CD4-positive, alpha-beta T cell treated with Interferon alpha-2 for 1 hour (primary cell): ENCODE measurements at regions not wholly inside any gene's neighbourhood (a gene's known extent, or its start where the extent isn't known, plus 50 kb on each side); places are given as distances from the start of the nearest gene placed in this dataset.
A peak's percentile ranks its signal among the peaks of the same experiment; 100 is the strongest.

Source experiments
- DNase-seq, 2 donors: peaks; one replicate each; pipeline ENCODE4 v3.0.0-alpha.2; 2020 to 2022

DNA sequence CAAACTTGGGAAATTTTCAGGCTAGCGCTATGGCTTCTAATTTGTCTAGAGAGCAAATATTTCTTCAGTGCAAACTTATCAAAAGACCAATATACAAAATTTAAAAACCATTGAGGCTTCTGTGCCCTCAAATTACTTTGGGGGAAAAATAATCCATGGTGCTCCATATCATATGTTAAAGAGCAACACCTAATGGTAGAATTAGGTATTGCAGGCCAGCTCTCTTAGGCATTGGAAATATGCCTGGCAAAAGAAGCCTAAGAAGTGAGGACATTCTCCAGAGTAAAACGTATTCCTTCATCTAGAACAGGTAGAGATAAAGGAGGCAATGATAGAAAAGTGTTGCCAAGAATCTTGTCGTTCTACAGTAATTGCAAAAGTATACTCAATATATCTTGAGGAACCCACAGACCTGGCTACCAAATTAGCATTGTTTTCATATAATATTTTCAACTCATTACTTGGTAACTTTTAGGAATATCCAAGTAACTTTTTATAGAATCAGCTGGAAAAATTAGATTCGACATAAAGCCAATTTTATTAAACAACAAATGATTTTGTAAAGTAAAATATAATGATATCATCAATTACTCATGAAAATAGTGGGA is 401.1 kb downstream of the BCL11A start:
- peak in 1 of 2 donors; percentile 27 for DNase-seq

DNA sequence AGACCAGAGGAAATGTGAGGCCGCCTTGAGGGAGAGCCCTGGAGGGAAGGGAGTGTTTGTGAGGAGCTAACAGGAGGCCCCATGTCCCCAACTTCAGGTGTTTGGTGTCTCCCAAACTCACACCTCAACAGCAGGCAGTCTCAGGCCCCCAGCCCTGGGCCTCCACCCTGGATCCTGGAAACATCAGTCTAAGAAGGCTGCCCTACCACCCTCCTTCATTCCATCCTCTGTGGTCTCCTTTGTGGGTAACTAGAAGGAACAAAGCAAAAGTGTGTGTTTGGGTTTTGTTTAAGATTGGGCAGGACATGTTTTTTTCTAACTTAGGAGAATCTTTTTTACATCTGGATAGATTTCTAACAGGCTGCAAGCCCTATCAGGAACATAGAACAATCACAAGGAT is 404.3 kb downstream of the BCL11A start:
- no peak for DNase-seq

DNA sequence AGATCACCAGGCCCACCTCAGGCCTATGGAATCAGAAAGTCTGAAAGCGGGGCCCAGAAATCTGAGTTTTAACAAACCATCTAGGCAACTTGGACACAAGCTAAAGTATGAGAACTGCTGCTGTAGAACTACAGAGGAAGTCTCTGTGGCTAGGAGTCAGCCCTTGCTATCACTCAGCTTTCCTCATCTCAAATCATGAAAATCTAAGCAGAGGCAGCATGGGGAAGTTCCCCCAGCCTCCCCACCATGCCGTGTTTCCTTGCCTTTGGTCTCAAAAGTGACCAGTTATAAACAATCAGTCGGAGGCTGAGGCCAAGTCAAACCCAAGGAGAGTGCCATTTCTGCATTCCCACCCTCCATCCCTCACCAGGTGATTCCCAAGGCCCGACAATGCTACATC is 404.7 kb downstream of the BCL11A start:
- DNase-seq: no peak

DNA sequence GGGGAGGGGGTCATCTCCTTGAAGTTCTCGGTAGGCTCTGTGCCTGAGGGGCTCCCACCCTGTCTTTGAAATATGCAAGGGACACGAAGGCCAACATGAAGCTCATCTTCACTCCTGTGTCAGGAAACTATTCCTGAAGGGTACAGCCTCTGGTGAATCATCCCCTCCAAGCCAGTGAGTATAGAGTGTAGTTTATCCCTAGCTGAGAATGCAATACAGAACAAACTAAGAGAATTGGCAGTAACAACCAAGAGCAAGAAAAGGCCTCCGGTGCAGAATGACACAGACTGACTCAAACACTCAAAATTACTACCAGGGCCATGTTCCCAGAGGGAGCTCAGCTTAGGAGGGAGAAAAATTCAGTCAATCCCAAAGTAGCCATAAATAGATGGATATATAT is 413.3 kb downstream of the BCL11A start:
- DNase-seq: no peak

DNA sequence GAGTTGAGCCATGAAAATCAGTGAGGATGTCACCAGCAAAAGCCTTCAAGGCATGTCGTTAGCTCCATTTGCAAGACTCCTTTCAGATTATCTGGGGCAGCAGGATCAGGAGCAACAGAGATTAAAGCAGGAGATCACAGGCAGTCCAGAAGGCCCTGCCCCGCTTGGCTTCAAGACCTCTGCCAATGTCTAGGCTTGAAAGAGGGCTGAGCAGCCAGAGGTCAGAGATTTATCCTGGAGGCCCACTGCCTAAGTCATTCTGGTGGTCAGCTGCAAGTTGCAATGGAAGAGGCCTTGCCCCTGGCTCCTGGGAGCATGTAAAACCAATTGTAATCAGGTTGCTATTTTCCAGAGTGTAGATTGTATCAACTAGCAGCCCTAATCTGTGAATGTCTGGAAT is 416.5 kb downstream of the BCL11A start:
- no peak for DNase-seq

DNA sequence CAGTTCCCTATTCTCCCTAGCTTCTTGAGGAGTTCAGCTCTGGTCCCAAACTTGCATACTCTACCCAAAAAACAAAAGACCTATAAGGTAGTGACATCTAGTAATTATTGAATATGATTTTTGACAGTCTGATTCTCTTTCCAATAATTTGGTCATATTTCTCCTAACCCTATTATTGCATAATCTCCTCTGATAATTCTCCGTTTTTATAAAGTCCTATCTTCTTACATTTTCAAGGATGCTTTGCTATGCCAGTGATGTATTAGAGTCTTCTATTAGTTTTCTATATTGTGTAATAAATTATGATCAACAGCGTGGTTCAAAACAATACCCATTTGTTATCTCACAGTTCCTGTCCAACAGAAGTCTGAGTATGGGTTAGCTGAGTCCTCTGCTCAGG is 426.3 kb downstream of the BCL11A start:
- DNase-seq: no peak

DNA sequence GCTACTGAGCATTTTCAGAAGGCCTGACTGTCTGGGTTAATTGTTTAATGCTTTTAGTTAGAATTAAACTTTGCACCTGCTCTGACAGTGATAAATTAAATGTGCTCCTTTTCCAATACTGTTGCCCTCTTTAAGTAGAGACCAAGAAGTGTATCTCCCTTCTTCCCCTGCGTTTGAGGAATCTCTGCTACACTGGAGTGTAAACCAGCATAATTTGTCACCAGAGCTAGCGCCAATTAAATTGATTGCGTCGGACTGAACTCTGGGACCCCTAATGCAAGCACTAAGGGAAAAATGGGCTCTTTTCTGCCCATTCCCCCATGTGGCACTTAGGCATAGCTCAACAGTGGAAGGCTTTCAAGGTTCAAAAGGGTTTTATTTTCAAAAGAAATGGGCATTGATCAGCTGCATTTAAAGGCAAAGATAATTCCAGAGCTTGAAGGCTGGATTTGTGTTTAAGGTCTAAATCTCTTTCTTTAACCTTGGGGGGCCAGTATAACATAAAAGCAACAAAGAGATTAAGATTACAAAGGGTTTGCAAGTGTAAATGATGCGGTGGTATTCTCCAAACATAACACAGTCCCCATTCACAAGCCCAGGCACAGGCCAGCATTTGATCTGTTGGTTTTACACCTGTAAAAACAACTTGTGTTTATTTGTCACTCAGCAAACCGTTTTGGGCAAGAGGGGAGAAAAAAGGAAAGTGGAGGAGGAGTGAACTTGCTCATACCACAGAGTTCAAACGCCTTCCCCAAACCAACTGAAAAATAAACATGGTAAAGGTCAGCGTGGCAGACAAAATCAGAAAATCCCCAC is 427.6 kb downstream of the BCL11A start:
- no peak for DNase-seq

DNA sequence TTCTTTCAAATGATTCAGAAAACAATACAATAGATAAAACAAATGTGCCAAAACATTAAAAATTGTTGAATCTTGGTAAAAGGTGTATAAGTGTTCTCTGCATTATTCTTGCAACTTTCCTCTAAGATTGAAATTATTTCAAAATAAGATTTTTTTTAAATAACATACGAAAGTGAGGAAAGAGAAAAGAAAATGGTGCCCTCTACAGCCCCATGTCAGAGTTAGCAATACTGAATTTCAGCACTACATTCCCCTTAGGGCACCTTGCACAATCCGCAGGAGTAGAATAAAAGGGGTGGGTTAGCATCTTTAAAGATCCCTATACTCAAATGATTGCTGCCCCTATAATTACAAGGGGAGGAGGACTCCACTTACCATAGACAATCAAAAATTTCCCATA is 433.7 kb downstream of the BCL11A start:
- DNase-seq: no peak

DNA sequence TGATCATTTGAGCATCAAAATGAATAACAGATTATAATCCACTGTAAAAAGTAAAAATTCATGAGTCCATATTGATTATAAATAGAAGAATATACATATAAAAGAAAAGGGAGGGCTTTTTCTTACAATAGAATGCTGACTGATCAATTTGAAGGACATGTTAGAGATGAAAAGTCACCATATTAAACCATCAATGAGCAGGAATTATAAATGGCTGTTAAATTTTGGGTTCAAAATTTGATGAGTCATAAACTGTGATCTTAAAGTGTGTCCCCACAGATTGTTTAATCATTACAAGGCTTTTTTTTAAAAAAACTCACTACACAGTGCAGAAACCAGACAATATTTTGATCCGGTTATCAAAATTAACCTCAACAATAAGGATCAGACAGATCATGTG is 434.5 kb downstream of the BCL11A start:
- no peak for DNase-seq

DNA sequence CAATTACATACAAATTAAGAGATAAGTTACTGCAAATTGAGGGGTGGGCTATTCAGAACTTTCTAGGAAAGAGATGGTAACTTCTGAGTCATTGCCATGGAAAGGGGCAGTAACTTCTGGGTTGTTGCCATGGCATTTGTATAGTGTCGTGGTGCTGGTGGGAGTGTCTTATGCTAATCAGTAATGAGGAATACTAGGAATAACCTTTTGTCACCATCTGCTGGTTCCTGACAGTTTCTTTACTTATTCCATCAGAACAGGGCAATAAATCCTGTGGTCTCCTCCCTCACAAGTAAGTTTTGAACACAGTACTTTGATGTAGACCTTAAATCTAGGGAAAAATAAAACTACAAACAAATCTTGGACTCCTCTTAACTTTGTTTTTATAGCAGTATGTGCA is 435.4 kb downstream of the BCL11A start:
- no peak for DNase-seq

DNA sequence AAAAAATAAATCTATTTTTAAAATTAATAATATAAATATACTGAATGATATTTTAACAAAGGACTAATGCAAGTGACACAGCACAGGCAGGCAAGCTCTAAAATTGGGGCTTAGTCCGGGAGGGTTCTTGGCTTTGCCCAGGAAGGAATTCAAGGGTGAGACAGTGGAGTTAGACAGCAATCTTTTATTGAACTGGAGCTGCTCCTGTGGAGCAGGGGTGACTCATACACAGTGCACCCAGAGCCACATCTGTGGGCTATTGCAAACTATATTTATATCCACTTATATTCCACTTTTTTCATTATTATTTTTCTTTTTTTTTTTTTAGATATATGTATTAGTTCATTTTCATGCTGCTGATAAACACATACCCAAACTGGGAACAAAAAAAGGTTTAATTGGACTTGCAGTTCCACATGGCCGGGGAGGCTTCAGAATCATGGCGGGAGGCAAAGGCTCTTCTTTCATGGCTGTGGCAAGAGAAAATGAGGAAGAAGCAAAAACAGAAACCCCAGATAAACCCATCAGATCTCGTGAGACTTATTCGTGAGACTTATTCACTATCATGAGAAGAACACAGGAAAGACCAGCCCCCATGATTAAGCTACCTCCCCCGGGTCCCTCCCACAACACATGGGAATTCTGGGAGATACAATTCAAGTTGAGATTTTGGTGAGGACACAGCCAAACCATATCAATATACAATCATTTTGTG is 437.1 kb downstream of the BCL11A start:
- DNase-seq: no peak

DNA sequence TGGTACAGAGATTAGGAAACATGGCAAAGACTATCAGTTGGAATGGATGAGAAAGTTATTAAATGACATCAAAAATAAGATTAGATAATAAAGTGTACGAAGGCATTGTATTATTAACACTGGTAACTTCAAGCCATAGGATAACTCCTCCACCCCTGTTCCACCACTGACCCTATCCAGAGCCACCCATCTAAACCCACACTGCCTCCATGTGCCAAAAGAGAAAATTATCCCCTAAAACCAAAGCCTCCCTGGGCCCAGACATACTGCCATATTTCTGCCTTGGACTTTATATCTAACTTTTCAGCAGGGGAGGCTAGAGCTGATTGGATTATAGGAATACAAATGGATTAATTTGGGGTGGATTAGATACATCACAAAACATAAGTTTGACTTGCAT is 443.7 kb downstream of the BCL11A start:
- DNase-seq: no peak

DNA sequence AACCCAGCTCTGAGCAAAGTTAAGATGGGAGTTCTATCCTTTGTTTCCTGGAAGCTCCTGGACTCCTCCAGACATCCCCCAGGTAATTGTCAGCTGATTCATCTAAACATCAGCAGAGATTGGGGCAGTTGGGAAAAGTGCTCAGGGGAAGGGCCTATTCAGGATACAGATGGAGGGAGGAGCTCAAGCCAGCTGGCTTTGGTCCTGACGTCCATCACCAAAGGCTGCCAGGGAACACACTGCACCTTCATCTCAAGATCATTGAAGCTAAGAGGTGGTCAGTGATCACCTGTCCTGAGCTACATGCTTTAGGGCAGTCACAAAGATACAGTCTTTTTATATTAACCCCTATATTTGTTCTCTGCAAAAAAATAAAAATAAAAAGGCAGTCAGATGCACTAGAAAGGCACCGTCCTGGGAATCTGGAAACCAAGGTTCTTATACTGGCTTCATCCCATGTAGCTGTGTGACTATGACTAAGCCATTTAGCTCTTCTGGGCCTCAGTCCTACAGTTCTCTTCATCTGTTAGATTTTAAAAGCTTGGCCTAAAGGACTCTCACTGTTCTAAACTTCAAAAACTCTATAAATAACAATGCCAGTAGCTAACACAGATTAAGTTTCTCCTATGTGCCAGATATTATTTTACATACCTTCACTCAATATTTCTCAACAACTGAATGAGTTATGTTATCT is 446.5 kb downstream of the BCL11A start:
- DNase-seq: no peak

DNA sequence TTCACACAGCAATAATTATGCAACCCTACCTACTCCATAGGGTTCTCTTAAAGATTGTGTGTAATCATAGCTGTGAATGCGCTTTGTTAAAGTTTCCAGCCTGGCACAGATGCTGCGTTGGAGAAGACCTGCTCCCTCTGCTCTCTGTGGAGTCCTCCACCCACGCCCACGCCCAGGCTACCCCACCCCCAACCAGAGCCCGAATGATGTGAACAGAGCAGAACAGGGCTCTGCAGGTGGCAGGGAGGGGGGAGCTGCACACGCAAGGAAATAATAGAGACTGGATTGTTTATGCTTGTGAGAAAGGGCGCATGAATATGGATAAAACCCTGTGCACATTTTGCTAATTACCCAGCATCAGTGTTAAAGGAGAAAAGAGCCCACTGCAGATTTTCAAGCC is 447.5 kb downstream of the BCL11A start:
- DNase-seq: no peak

DNA sequence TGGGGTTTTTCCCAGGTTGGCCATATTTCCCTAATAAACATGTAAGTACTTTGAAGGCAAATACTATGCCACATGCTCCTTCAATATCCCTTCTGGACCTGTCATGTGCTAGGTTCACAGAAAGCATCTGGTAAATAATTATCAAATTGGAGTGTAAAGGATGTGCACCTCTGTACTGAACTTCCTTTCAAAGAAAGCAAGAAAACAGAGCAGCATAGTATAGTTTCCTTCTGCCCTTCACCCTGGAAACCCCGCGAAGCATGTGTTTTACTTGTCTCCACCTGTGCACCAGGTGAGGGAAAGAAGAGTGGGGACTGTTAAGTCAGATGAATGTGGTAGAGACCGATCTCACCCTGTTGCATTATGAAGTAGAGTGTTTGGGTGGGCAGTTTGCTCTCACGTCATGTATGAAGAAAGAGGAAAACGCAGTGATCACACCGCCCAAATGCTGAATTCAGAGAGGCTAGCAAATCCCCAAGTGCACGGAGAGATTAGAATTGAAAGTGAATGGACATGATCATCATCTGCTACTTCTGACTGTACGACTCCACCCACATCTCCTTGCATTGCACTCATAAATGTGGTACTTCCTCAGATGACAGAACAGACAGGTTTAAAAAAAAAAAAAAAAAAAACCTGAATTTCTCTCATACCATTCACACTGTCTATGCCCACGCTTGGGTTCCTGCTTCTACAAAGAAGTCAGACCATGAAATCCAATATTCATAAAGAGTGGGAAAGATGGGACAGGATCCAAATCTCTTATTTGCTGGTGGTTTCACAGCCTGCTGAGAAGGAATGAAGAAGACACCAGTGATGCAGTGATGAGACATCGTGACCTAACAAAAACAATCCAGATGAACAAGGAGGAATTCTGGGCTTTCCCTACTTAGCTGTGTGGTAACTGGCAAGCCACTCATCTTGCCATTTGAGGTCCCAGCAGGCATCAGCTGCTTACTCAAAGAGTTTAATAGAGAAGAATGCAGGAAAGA is 448.6 kb downstream of the BCL11A start:
- peak in 1 of 2 donors; percentile 3 for DNase-seq

DNA sequence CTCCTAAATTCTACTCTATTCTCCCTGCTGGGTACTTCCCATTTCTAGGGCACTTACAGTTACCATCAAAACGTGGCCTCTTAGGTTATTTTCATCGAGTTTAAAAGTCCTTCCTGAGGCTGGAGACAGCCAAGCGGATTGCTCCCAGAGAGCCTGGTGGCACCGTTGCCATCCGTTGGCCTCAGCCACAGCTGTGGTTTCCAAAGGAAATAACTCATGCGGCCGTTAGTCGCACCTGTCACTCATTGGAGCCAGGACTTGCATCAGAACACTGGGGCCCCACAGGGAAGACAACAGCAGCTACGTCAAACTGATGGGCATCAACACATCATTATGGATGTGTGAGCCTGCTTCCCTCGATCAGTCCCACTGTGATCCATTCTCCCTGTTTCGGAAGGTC is 453.4 kb downstream of the BCL11A start:
- no peak for DNase-seq

DNA sequence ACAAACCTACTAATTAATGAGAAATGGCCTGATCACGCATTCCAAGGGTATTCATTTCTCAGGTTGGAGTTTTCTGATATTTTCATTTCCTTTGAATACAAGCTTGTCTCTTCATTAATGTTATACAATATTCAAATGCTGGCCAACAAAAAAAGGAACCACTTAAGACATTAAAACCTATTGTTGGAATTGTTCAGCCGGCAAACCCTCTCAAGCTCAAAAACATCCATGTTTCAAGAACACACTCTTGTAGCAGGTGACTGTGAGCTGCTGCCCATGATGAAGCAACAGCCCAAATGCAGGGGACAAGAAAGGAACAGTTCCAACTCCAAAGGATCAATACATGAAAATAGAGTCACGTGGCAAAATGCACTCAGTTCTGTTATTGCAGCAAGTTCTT is 454.5 kb downstream of the BCL11A start:
- no peak for DNase-seq

DNA sequence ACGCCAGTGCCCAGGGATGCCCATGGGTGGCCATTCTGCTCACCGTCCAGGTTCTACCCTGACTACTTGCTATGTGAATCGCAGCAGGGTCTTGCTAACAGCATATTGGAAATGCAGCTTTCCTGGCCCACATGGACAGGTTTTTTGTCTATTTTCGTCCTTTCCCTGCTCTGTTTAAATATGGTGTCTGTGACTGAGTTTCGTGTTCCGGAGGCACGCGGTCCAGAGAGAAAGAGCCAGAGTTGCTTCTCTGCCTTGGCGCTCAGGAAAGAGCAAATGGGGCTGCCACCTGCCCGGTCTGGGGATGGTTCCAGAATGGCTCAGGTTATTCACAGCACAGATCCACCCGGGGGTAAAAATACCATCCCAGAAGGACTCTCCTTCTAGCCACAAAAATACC is 456.2 kb downstream of the BCL11A start:
- no peak for DNase-seq

DNA sequence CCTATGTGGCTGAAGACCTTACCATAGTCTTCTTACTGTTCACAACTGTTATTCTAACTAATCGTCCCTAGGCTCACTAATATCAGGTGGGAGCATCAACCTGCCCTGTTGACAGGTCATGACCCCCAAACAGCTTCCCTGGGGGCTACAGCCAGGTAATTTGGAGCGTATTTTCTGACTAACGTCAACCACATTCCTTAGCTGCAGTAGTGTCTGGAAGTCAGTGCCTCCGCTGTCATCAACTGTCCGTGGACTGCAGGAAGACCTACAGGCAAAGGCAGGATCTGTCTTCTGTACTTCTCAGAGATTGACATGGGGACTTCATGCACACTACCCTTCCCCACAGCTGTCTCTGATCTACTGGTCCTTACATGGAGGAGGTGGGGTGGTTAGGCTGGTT is 456.9 kb downstream of the BCL11A start:
- DNase-seq: no peak

DNA sequence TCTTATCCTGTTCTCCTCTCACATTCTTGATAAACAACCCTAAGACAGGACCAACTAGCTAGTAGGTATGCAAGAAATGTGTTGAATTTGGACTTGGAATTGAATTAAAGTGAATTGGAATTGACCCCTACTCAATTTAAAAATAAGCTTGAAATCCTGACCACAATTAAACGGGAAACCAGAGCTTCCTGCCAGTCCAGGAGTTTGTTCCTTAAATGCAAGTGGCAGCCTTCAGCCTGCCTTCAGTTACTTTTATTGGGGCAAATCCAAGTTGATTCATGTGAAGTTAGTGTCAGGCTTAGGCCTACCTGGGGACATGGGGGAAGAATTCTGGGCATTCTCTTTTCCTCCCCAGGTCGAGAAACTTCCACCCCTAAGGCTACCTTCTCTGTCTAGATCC is 457.6 kb downstream of the BCL11A start:
- no peak for DNase-seq

DNA sequence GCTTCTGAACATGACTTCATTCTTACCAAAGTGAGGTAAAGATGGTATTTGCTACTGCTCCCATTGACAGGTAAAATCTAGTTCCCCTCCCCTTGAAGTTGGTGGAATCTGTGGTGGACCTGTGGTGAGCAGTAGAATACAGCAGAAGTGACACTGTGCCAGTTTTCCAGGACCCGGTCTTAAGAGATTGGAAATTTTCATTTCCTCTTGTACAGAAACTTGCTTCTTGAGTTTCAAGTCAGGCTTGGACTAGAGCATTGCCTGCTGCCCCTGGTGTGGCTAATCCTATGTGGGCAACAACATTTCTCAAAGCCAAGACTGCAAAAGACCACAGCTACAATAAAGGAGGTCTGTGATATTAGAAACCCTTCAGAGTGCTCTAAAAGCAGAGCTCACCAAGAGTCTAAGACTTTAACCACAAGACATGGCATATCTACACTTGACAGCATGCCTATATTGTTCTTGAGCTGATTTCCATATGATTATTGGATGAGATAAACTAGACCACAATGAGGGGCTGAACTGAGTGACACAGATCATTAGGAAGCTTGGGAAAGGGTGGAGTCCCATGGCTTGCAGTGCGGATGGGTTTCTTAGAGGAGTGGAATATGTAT is 458.1 kb downstream of the BCL11A start:
- no peak for DNase-seq

DNA sequence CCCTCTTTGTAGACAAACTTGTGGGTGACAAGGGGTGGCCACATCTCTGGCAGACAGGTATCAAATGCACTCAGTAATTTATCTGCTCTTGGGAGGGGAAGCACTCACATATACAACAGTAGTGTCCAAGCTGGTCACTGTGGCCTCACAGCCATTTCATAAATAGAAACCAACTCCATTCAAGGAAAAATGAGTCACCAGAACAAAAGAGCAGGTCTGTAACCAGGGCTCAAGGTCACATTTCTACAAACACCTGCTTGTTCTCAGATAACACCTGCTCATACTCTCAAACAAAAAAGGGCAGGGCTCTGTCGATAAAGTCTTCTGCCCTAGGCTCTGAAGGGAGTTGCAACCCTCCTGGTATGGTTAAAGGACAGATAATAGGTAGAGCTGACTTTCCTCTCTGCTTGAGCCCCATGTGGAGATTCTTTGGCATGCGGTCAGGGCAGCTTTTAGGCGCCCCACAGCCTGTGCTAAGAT is 459.0 kb downstream of the BCL11A start:
- DNase-seq: no peak
